HG03045 (cell line): ENCODE measurements at regions not wholly inside any gene's neighbourhood (a gene's known extent, or its start where the extent isn't known, plus 50 kb on each side); places are given as distances from the start of the nearest gene placed in this dataset.
"Not testable (repeated sequence)": the region's sequence is repeated elsewhere in the genome, so short reads cannot be mapped to it uniquely, and the experiment has no call there.

Experiments
- ATAC-seq: cut with Tn5 transposase; IDR thresholded peaks from one replicate; pipeline ENCODE4 v1.9.1; 2021; ENCODE audit warnings: mild to moderate bottlenecking, moderate library complexity; ENCODE audit not compliant: unreplicated experiment

DNA sequence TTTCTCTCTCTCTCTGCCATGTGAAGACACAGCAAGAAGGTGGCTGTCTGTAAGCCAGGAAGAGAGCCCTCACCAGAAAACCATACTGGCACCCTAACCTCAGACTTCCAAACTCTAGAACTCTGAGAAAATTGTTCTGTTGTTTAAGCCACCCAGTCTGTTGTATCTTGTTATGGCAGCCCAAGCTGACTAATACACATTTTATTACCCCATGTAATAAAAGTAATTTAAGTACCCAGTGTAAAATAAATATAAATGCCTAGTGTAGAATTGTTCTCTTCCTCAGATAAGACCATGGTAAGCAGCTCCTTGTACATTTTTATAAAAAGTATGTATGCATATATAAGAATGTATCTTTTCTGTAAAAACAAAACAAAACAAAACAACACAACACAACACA is 119.7 kb downstream of the DTL start:
- ATAC-seq: no peak

DNA sequence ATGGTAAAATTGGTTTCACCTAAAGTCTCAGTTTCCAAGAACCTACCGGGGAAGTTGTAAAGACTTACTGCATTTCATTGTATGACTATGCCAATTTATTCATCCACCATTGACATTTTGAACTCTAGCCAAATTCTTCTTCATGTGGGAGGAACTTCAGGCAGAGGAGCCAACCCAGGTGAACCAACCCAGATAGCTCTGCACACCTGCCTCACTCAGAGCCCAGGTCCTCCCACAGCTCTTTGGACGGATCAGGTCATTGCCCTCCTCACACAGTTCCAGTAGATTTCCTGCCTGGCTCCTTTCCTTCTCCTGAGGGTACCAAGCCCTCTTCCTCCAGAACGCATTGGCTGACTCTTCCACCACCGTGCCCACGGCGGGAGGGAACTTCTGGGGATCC is 121.7 kb downstream of the DTL start:
- ATAC-seq: no peak

GRCh38 chr1:212158912-212159796 is 123.6 kb downstream of the DTL start:
- ATAC-seq: no peak

DNA sequence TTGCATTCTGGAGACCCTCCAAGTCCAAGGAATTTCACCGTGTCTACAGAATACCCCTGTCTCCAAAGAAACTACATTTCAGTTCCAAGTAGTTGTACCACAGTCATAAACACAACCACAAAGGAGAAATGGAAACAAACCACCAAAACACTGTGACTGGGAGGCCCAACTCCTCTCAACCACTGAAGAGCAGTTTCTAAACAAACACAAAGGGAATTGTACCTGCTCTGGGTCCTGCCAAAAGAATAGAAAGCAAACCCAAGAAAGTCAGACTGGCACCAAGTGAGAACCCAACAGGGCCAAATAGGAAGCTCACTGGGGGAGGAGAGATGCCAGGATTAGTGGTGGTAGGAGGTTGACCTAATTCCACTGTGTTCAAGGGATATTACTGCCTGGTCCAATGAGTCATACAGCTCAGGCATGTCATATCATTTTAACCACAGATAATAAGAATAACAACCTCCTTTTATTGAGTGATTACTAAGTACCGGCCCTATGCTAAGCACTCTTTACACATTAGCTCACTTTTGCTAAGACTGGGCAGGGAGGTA is 123.9 kb upstream of the PPP2R5A start:
- ATAC-seq: no peak

DNA sequence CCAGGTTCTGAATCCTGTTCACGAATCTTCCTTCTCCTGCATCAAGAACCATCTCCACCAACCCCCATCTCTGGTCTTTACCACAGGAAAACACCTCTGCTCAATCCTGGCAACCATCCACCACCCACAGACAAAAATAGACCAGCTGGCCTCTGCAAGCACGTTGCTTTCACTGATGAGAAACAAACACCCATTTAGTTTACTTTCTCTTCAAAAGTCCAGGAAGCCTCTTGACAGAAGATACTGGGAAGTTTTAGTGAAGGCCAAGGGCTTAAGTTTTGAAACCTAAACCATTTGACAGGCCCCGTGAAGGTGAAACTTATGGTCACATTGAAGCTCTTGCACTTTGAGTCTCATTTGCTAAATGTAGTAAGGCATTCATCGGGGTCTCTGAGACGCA is 122.6 kb upstream of the PPP2R5A start:
- peak; percentile 49 for ATAC-seq

DNA sequence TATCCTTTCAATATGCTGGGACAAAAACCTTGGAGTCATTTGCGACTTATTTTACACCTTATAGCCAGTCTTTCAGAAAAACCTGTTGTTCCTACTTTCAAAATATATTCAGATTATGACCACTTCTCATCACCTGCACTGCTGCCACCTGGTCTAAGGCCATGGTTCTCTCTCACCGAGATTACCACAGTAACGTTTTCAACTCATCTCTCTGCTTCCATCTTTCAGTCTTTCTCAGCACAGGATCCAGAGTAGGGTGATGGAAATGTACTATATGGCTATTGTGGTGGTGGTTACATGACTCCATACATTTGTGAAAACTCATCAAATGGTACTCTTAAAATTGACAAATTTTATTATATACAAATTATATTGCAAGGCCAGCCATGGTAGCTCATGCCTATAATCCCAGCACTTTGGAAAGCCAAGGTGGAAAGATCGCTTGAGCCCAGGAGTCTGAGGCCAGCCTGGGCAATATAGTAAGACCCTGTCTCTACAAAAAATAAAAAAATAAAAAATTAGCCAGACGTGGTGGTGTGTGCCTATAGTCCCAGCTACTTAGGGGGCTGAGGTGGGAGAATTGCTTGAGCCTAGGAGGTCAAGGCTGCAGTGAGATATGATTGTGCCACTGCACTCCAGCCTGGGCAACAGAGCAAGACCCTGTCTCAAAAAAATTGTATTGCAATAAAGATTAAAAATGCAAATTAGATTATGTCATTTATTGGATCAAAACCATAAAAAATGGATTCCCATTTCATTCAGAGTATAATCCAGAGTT is 120.9 kb upstream of the PPP2R5A start:
- ATAC-seq: no peak

GRCh38 chr1:212166244-212166643 is 119.0 kb upstream of the PPP2R5A start:
- ATAC-seq: no peak

GRCh38 chr1:212166644-212167043 is 118.6 kb upstream of the PPP2R5A start:
- ATAC-seq: no peak

- ATAC-seq: no peak
Observed at GRCh38 chr1:212167098-212167497, 118.1 kb upstream of the PPP2R5A start.

- ATAC-seq: no peak
Observed at GRCh38 chr1:212173567-212173966, 111.6 kb upstream of the PPP2R5A start.

GRCh38 chr1:212174295-212174694 is 110.9 kb upstream of the PPP2R5A start:
- ATAC-seq: not testable (repeated sequence)

DNA sequence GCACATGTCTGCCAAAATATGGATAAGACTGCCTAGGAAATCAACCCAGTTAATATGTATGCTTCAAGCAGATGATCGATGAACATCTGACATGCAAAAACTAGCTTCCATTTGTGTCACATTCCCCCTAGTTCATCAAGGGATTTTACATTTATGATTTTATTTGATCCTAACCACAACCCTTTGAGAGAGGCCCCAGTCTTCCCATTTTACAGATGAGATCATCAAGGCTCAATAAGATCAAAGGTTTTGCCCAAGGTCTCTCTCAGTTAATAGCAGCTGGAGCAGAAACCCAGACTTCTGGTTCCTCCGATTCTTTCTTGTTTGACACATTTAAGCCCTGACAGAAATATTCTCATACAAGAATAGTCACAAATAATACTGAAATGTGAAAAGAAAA is 107.7 kb upstream of the PPP2R5A start:
- ATAC-seq: no peak

- ATAC-seq: no peak
Observed at GRCh38 chr1:212178851-212179250, 106.4 kb upstream of the PPP2R5A start.

GRCh38 chr1:212179394-212180076 is 105.7 kb upstream of the PPP2R5A start:
- ATAC-seq: no peak

- ATAC-seq: no peak
Observed at GRCh38 chr1:212181015-212181882, 104.0 kb upstream of the PPP2R5A start.

DNA sequence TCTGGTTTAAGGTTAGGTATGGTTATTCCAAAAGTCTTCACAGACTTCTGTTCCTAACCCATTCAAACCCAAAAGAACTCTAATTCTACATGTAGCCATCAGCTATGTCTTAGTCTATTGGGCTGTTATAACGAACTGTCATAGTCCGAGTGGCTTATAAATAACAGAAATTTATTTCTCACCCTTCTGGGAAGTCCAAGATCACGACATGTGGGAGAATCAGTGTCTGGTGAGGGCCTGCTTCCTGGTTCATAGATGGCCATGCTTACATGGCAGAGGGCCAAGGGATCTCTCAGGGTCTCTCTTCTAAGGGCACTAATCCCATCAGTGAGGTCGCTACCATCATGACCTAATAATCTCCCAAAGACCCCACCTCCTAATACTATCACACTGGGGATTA is 103.0 kb upstream of the PPP2R5A start:
- no peak for ATAC-seq

DNA sequence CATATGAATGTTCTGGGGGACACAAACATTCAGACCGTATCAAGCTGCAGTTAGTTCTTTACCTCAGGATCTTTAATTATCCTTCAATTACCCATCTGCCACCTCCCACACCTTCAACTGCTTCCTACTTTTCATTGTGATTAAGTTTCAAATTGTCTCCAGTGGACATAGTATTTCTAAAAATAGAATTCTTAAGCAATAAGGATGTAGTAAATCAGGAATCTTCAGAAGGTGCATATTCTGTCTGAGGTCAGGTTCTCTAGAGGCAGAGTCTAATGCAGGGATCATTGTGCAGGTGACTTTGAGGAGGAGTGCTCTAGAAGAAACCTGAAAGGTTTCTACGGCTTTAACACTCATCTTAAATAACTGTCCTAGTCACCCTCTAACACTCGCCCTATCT is 102.6 kb upstream of the PPP2R5A start:
- no peak for ATAC-seq

DNA sequence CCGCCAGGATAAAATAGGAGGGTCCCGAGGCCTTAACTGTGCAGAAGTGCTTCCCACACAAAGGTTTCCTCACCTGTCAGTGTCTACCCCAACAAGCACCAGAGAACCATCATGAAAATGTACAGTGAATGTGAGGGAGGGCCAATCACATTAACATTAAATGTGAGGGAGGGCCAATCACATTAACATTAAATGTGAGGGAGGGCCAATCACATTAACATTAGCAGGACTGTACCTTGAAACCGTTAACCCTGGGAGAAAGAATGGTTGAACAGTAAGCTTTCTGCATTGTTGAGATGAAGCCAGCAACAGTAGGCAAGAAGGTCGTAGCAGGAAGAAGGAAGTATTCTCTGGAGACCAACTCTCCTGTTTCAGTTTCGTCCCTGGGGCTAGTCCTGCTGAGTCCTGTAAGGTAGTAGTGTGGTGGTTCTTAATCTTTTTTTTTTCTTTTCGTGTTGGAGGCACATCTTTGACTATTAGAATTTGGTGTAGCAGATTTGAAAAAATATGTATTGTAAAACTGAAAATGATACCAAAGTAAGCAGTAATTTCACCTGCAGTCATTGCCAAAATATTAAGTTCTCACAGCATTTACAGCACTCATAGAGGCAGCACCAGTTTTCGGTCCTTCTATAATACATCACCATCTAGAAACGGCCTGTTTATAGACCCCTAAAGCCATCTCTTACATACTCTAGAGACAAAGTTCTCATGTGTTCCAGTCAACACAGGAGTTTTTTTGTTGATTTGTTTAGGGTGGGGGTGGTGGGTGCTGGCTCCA is 98.6 kb upstream of the PPP2R5A start:
- ATAC-seq: peak; percentile 94

GRCh38 chr1:212188599-212189351 is 96.4 kb upstream of the PPP2R5A start:
- no peak for ATAC-seq
